CD4-positive, alpha-beta memory T cell (primary cell): ENCODE measurements at regions not wholly inside any gene's neighbourhood (a gene's known extent, or its start where the extent isn't known, plus 50 kb on each side); places are given as distances from the start of the nearest gene placed in this dataset.

Experiments
- CTCF ChIA-PET: fragments of 350-600 bp; sonication (Branson Sonifier 250); formaldehyde crosslinking; loops from one replicate; lab custom pipeline; 2021; ENCODE audit warnings: inconsistent platforms; ENCODE audit not compliant: partially characterized antibody; lab: Charles Lee
- POLR2A ChIA-PET: fragments of 350-600 bp; sonication (Branson Sonifier 250); formaldehyde crosslinking; loops from one replicate; lab custom pipeline; 2021; ENCODE audit not compliant: partially characterized antibody; lab: Charles Lee
- DNase-seq, 5 donors: peaks; one replicate each; pipeline versions ENCODE4 v3.0.0 to v3.0.0-alpha.2; 2020 to 2022; ENCODE audit warnings: mixed read lengths in 1 of 5
- H3K27ac ChIP-seq: one replicate; pipeline ENCODE4 v1.7.0; 2013; ENCODE audit warnings: low read depth, low read length
- H3K27me3 ChIP-seq: 2 replicates; pipeline ENCODE4 v1.7.0; 2013; ENCODE audit warnings: mild to moderate bottlenecking, low read length, moderate library complexity; ENCODE audit not compliant: insufficient read depth
- H3K36me3 ChIP-seq: 2 replicates; pipeline ENCODE4 v1.7.0; 2013; ENCODE audit warnings: mild to moderate bottlenecking, low read length, moderate library complexity; ENCODE audit not compliant: insufficient read depth
- H3K4me1 ChIP-seq: 2 replicates; pipeline ENCODE4 v1.7.0; 2013; ENCODE audit warnings: mild to moderate bottlenecking, low read length, moderate library complexity; ENCODE audit not compliant: insufficient read depth
- H3K4me3 ChIP-seq, 2 donors: one replicate each; pipeline ENCODE4 v1.7.0; 2013; ENCODE audit warnings: low read length in 2 of 2, mild to moderate bottlenecking in 1 of 2
- H3K9me3 ChIP-seq, 2 donors: one replicate each; pipeline ENCODE4 v1.7.0; 2013; ENCODE audit warnings: low read length in 2 of 2, control low read depth in 1 of 2; ENCODE audit not compliant: control insufficient read depth in 1 of 2
- H3K27ac Mint-ChIP-seq, 7 donors: one replicate each; pipeline ENCODE4 v1.8.0; 2020 to 2021; ENCODE audit warnings: mixed read lengths in 7 of 7, mild to moderate bottlenecking in 6 of 7, inconsistent platforms in 3 of 7, moderate library complexity in 3 of 7
- H3K27me3 Mint-ChIP-seq, 2 donors: one replicate each; pipeline ENCODE4 v1.8.0; 2020 to 2021; ENCODE audit warnings: mixed read lengths in 2 of 2
- H3K36me3 Mint-ChIP-seq, 2 donors: one replicate each; pipeline ENCODE4 v1.8.0; 2020 to 2021; ENCODE audit warnings: mixed read lengths in 2 of 2, inconsistent platforms in 1 of 2, mild to moderate bottlenecking in 1 of 2
- H3K4me1 Mint-ChIP-seq, 4 donors: one replicate each; pipeline ENCODE4 v1.8.0; 2020 to 2021; ENCODE audit warnings: mixed read lengths in 4 of 4, mild to moderate bottlenecking in 1 of 4
- H3K4me3 Mint-ChIP-seq, 8 donors: one replicate each; pipeline ENCODE4 v1.8.0; 2020 to 2021; ENCODE audit warnings: mixed read lengths in 8 of 8, mild to moderate bottlenecking in 7 of 8, moderate library complexity in 6 of 8, inconsistent platforms in 3 of 8
- H3K9me3 Mint-ChIP-seq, 8 donors: one replicate each; pipeline ENCODE4 v1.8.0; 2020 to 2021; ENCODE audit warnings: mixed read lengths in 8 of 8, mild to moderate bottlenecking in 5 of 8, inconsistent platforms in 3 of 8, moderate library complexity in 1 of 8
- intact Hi-C: fragments of 100-400 bp; cut with micrococcal nuclease; formaldehyde crosslinking; loops from one replicate; pipeline ENCODE4 v1.15.1; 2023

GRCh38 chr1:56135069-56135863 is 444.1 kb downstream of the PLPP3 start:
- intact Hi-C loops, result no loop called here
- no peaks in the 10 kb centered on the region for H3K4me1 Mint-ChIP-seq
- Histone ChIP-seq H3K27me3 (no peaks in the 10 kb centered on the region), H3K4me3 (no peak overlapping the region), H3K9me3 (no peaks in the 10 kb centered on the region), H3K27ac (no peak overlapping the region), H3K4me1 (no peaks in the 10 kb centered on the region), H3K36me3 (no peaks in the 10 kb centered on the region)
- no peak for DNase-seq
- H3K4me3 Mint-ChIP-seq, result no peak overlapping the region
- H3K9me3 Mint-ChIP-seq, result peaks cover 0 to 3% (median under 1%) of the 10 kb centered on the region in 8 donors
- ChIA-PET POLR2A (no interaction called here), CTCF (no interaction called here)
- no peak overlapping the region for H3K27ac Mint-ChIP-seq
- no peaks in the 10 kb centered on the region for H3K27me3 Mint-ChIP-seq
- H3K36me3 Mint-ChIP-seq, result no peaks in the 10 kb centered on the region

GRCh38 chr1:56133522-56134472 is 445.6 kb downstream of the PLPP3 start:
- H3K4me3 Mint-ChIP-seq, result no peak overlapping the region
- intact Hi-C loops, result no loop called here
- H3K4me1 Mint-ChIP-seq, result no peaks in the 10 kb centered on the region
- DNase-seq, result no peak
- Histone ChIP-seq H3K4me1 (no peaks in the 10 kb centered on the region), H3K36me3 (no peaks in the 10 kb centered on the region), H3K4me3 (no peak overlapping the region), H3K27ac (no peak overlapping the region), H3K9me3 (no peaks in the 10 kb centered on the region), H3K27me3 (no peaks in the 10 kb centered on the region)
- H3K36me3 Mint-ChIP-seq, result no peaks in the 10 kb centered on the region
- H3K27me3 Mint-ChIP-seq, result no peaks in the 10 kb centered on the region
- no peak overlapping the region for H3K27ac Mint-ChIP-seq
- CTCF ChIA-PET, result no interaction called here
- POLR2A ChIA-PET, result no interaction called here
- H3K9me3 Mint-ChIP-seq, result peaks cover 0 to 6% (median 2%) of the 10 kb centered on the region in 8 donors

GRCh38 chr1:56132520-56132919 is 446.8 kb downstream of the PLPP3 start:
- Mint-ChIP-seq H3K4me3 (no peak overlapping the region), H3K36me3 (no peaks in the 10 kb centered on the region), H3K27ac (no peak overlapping the region), H3K4me1 (no peaks in the 10 kb centered on the region), H3K27me3 (no peaks in the 10 kb centered on the region), H3K9me3 (peaks cover 0 to 8% (median 3%) of the 10 kb centered on the region in 8 donors)
- Histone ChIP-seq H3K9me3 (no peaks in the 10 kb centered on the region), H3K36me3 (no peaks in the 10 kb centered on the region), H3K4me1 (no peaks in the 10 kb centered on the region), H3K27me3 (no peaks in the 10 kb centered on the region), H3K27ac (no peak overlapping the region), H3K4me3 (no peak overlapping the region)
- intact Hi-C loops, result no loop called here
- ChIA-PET CTCF (no interaction called here), POLR2A (no interaction called here)
- DNase-seq, result no peak

GRCh38 chr1:56129837-56130236 is 449.5 kb downstream of the PLPP3 start:
- no peak for DNase-seq
- Histone ChIP-seq H3K4me1 (no peaks in the 10 kb centered on the region), H3K36me3 (no peaks in the 10 kb centered on the region), H3K4me3 (no peak overlapping the region), H3K27me3 (no peaks in the 10 kb centered on the region), H3K27ac (no peak overlapping the region), H3K9me3 (no peaks in the 10 kb centered on the region)
- Mint-ChIP-seq H3K36me3 (no peaks in the 10 kb centered on the region), H3K27me3 (no peaks in the 10 kb centered on the region), H3K9me3 (peaks cover 0 to 10% (median 3%) of the 10 kb centered on the region in 8 donors), H3K4me1 (no peaks in the 10 kb centered on the region), H3K27ac (no peak overlapping the region), H3K4me3 (no peak overlapping the region)
- intact Hi-C loops, result no loop called here
- ChIA-PET CTCF (no interaction called here), POLR2A (no interaction called here)

GRCh38 chr1:56125316-56125715 is 454.0 kb downstream of the PLPP3 start:
- ChIA-PET CTCF (no interaction called here), POLR2A (no interaction called here)
- Histone ChIP-seq H3K4me1 (no peaks in the 10 kb centered on the region), H3K27me3 (no peaks in the 10 kb centered on the region), H3K4me3 (no peak overlapping the region), H3K27ac (no peak overlapping the region), H3K36me3 (no peaks in the 10 kb centered on the region), H3K9me3 (no peaks in the 10 kb centered on the region)
- no peak for DNase-seq
- no peaks in the 10 kb centered on the region for H3K36me3 Mint-ChIP-seq
- peaks cover 0 to 3% of the 10 kb centered on the region in 2 donors for H3K27me3 Mint-ChIP-seq
- H3K4me3 Mint-ChIP-seq, result no peak overlapping the region
- H3K4me1 Mint-ChIP-seq, result no peaks in the 10 kb centered on the region
- no peak overlapping the region for H3K27ac Mint-ChIP-seq
- peaks cover 0 to 17% (median 8%) of the 10 kb centered on the region in 8 donors for H3K9me3 Mint-ChIP-seq
- intact Hi-C loops, result no loop called here

GRCh38 chr1:56123826-56124225 is 455.5 kb downstream of the PLPP3 start:
- Mint-ChIP-seq H3K4me3 (no peak overlapping the region), H3K36me3 (no peaks in the 10 kb centered on the region), H3K4me1 (no peaks in the 10 kb centered on the region), H3K27me3 (peaks cover 0 to 3% of the 10 kb centered on the region in 2 donors), H3K27ac (no peak overlapping the region), H3K9me3 (peaks cover 0 to 15% (median 5%) of the 10 kb centered on the region in 8 donors)
- intact Hi-C loops, result no loop called here
- Histone ChIP-seq H3K9me3 (no peaks in the 10 kb centered on the region), H3K27ac (no peak overlapping the region), H3K4me3 (no peak overlapping the region), H3K36me3 (no peaks in the 10 kb centered on the region), H3K4me1 (no peaks in the 10 kb centered on the region), H3K27me3 (no peaks in the 10 kb centered on the region)
- DNase-seq, result no peak
- CTCF ChIA-PET, result no interaction called here
- POLR2A ChIA-PET, result no interaction called here

GRCh38 chr1:56123421-56123820 is 455.9 kb downstream of the PLPP3 start:
- no peak overlapping the region for H3K27ac ChIP-seq
- intact Hi-C loops, result no loop called here
- peaks cover 0 to 13% (median 5%) of the 10 kb centered on the region in 8 donors for H3K9me3 Mint-ChIP-seq
- no peaks in the 10 kb centered on the region for H3K36me3 Mint-ChIP-seq
- no peaks in the 10 kb centered on the region for H3K9me3 ChIP-seq
- H3K27ac Mint-ChIP-seq, result no peak overlapping the region
- H3K4me3 ChIP-seq, result no peak overlapping the region
- no peaks in the 10 kb centered on the region for H3K4me1 ChIP-seq
- no peak for DNase-seq
- H3K27me3 ChIP-seq, result no peaks in the 10 kb centered on the region
- no peak overlapping the region for H3K4me3 Mint-ChIP-seq
- POLR2A ChIA-PET, result no interaction called here
- CTCF ChIA-PET, result no interaction called here
- no peaks in the 10 kb centered on the region for H3K36me3 ChIP-seq
- peaks cover 0 to 3% of the 10 kb centered on the region in 2 donors for H3K27me3 Mint-ChIP-seq
- no peaks in the 10 kb centered on the region for H3K4me1 Mint-ChIP-seq
